Testis (tissue), 2 donors: ENCODE measurements at regions not wholly inside any gene's neighbourhood (a gene's known extent, or its start where the extent isn't known, plus 50 kb on each side); places are given as distances from the start of the nearest gene placed in this dataset.

ENCODE experiments used
- DNase-seq: peaks from one replicate; pipeline ENCODE4 v3.0.0-alpha.2; 2019
- H3K27ac ChIP-seq, 2 donors: fragments of 200-600 bp; sonication (generic); one replicate each; pipeline ENCODE4 v1.5.1; 2019
- H3K27me3 ChIP-seq: fragments of 200-600 bp; sonication (generic); one replicate; pipeline ENCODE4 v1.5.1; 2019
- H3K36me3 ChIP-seq: fragments of 200-600 bp; sonication (generic); one replicate; pipeline ENCODE4 v1.5.1; 2017; ENCODE audit warnings: low read depth; ENCODE audit errors: missing control alignments
- H3K4me1 ChIP-seq: fragments of 200-600 bp; sonication (generic); one replicate; pipeline ENCODE4 v1.5.1; 2019
- H3K4me3 ChIP-seq, 2 donors: fragments of 200-600 bp; sonication (generic); one replicate each; pipeline ENCODE4 v1.5.1; 2017 to 2019
- H3K9me3 ChIP-seq: fragments of 200-600 bp; sonication (generic); one replicate; pipeline ENCODE4 v1.5.1; 2017
- CTCF ChIP-seq, 3 experiments: fragments of 450-650 bp in 2 of 3; fragments of 200-600 bp in 1 of 3; sonication (generic) in 1 of 3; IDR thresholded peaks; one replicate each; pipeline ENCODE4 v1.5.1; 2016 to 2019; ENCODE audit warnings: antibody characterized with exemption in 3 of 3, mild to moderate bottlenecking in 2 of 3, moderate library complexity in 1 of 3
- POLR2A ChIP-seq: fragments of 450-650 bp; IDR thresholded peaks from one replicate; pipeline ENCODE4 v1.6.1; 2017; ENCODE audit warnings: antibody characterized with exemption, mild to moderate bottlenecking, moderate library complexity
- WGBS, 2 donors: methylation state at CpG; one replicate each; pipeline ENCODE4 v1.1.5; 2018; 5-methylcytosine and 5-hydroxymethylcytosine counted together
- intact Hi-C: fragments of 100-400 bp; cut with DNase I; formaldehyde crosslinking; loops from one replicate; pipeline ENCODE4 v1.15.1; 2023; ENCODE audit warnings: low total_unique reads

DNA sequence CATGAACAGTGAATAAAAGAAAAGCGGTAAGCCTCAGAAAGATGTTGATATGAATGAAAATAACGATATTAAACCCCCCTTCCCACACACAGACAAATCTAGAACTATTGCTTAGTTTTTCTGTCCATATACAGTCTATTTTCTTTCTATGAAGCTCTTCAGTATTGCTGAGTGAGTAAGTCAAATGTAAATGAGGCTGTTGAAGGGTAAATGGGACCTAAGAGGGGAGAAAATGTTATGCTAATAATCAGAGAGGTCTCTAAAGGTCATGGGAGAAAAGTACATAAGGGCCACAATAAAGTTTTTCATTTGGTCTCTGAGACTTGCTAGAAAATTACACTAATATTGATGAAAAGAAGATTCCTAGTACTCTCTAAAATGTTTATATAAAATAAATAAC, 56.2 kb downstream of the PABPC4L start:
- TF ChIP-seq POLR2A (no peak), CTCF (IDR thresholded peaks at IDR 0.05) (no peak)
- no peaks in the 10 kb centered on the region for H3K9me3 ChIP-seq
- H3K27ac ChIP-seq = no peak overlapping the region
- no peak for DNase-seq
- WGBS, 2 donors = 43 to 63% methylated on average over 2 of the region's 2 CpGs
- H3K4me3 ChIP-seq = no peak overlapping the region
- H3K27me3 ChIP-seq = no peaks in the 10 kb centered on the region
- intact Hi-C loops = no loop called here
- no peaks in the 10 kb centered on the region for H3K4me1 ChIP-seq
- no peaks in the 10 kb centered on the region for H3K36me3 ChIP-seq

GRCh38 chr4:134144337-134144736, 57.3 kb downstream of the PABPC4L start:
- DNase-seq = no peak

GRCh38 chr4:134141728-134142127, 59.9 kb downstream of the PABPC4L start:
- WGBS, 2 donors = 73 to 79% methylated on average over 2 of the region's 2 CpGs
- no peaks in the 10 kb centered on the region for H3K36me3 ChIP-seq
- H3K27me3 ChIP-seq = no peaks in the 10 kb centered on the region
- no peak for DNase-seq
- H3K27ac ChIP-seq = no peak overlapping the region
- H3K9me3 ChIP-seq = no peaks in the 10 kb centered on the region
- H3K4me1 ChIP-seq = no peaks in the 10 kb centered on the region
- no peak for TF ChIP-seq POLR2A
- TF ChIP-seq CTCF (IDR thresholded peaks at IDR 0.05) = no peak
- intact Hi-C loops = no loop called here
- no peak overlapping the region for H3K4me3 ChIP-seq

More at GRCh38 chr4:134144337-134144736, 57.3 kb downstream of the PABPC4L start:
- Histone ChIP-seq H3K36me3 (no peaks in the 10 kb centered on the region), H3K4me1 (no peaks in the 10 kb centered on the region), H3K27me3 (no peaks in the 10 kb centered on the region), H3K9me3 (no peaks in the 10 kb centered on the region), H3K4me3 (no peak overlapping the region), H3K27ac (no peak overlapping the region)
- WGBS, 2 donors = 40 to 56% methylated on average over 2 of the region's 2 CpGs
- TF ChIP-seq CTCF (IDR thresholded peaks at IDR 0.05) (no peak), POLR2A (no peak)
- intact Hi-C loops = no loop called here

- Histone ChIP-seq H3K4me1 (no peaks in the 10 kb centered on the region), H3K4me3 (no peak overlapping the region), H3K36me3 (no peaks in the 10 kb centered on the region), H3K9me3 (no peaks in the 10 kb centered on the region), H3K27ac (no peak overlapping the region), H3K27me3 (no peaks in the 10 kb centered on the region)
- no peak for DNase-seq
- 62 to 69% methylated on average over 1 of the region's 1 CpG for WGBS, 2 donors
- TF ChIP-seq POLR2A (no peak), CTCF (IDR thresholded peaks at IDR 0.05) (no peak)
- intact Hi-C loops = no loop called here
These were observed 62.4 kb downstream of the PABPC4L start for GRCh38 chr4:134139188-134139587.

GRCh38 chr4:134132086-134132783, 69.4 kb downstream of the PABPC4L start:
- no peaks in the 10 kb centered on the region for H3K27me3 ChIP-seq
- no peak for DNase-seq
- 81 to 92% methylated on average over 3 of the region's 3 CpGs for WGBS, 2 donors
- no peaks in the 10 kb centered on the region for H3K36me3 ChIP-seq
- no peaks in the 10 kb centered on the region for H3K4me1 ChIP-seq
- intact Hi-C loops = no loop called here
- no peak overlapping the region for H3K27ac ChIP-seq
- H3K9me3 ChIP-seq = no peaks in the 10 kb centered on the region
- TF ChIP-seq CTCF (IDR thresholded peaks at IDR 0.05) = no peak
- no peak for TF ChIP-seq POLR2A
- no peak overlapping the region for H3K4me3 ChIP-seq
